HK-2 (cell line): ENCODE measurements at regions not wholly inside any gene's neighbourhood (a gene's known extent, or its start where the extent isn't known, plus 50 kb on each side); places are given as distances from the start of the nearest gene placed in this dataset.

Experiments used
- DNase-seq: peaks from one replicate; pipeline ENCODE4 v3.0.0-alpha.2; 2018; ENCODE audit not compliant: unreplicated experiment

DNA sequence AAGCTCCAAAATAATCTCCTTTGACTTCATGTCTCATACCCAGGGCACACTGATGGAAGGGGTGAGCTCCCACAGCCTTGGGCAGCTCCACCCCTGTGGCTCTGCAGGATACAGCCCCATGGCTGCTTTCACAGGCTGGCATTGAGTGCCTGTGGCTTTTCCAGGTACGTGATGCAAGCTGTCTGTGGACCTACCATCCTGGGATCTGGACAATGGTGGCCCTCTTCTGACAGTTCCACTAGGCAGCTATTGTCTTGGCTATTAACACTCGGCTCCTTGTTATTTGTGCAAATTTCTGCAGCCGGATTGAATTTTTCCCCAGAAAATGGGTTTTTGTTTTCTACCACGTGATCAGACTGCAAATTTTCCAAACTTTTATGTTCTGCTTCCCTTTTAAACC lies 634.2 kb downstream of the TSN start:
- no peak for DNase-seq

DNA sequence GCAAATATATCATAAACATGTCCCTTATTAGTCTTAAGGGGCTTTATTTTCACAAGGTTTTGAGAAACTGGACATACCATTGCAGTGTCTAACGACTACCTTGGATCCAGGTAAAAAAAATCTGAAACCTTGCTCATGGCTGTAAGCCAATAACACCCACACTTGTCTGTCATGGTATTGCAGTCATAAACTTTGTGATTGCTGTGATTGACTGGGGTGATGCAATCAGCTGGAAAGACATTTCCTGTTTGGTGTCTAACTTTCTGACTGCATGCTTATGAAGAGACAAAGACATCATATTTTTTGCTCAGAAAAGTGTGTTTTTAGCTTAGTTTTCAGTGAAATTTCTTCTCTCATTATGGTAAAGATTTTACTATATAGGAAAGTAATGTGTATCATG lies 635.0 kb downstream of the TSN start:
- DNase-seq = peak; percentile 21

DNA sequence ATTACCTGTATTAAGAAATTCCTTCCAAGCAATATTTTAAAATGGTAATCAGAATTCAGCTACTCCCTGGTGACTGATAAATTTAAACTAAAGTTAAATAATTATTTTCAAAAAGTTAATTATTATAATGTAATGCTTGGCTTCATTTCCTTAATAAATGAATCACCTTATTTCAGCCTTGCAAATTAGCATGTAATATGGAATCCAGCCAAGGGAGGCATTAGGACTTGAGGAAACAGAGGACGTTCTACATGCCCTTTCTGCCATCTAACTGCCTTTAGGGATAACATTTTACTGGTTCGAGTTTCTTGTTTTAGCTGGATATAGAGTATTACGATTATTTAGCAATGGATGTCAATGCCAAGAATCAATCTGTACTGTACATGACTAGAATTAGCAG lies 636.3 kb downstream of the TSN start:
- no peak for DNase-seq

GRCh38 chr2:122395687-122396086 lies 640.2 kb downstream of the TSN start:
- no peak for DNase-seq

DNA sequence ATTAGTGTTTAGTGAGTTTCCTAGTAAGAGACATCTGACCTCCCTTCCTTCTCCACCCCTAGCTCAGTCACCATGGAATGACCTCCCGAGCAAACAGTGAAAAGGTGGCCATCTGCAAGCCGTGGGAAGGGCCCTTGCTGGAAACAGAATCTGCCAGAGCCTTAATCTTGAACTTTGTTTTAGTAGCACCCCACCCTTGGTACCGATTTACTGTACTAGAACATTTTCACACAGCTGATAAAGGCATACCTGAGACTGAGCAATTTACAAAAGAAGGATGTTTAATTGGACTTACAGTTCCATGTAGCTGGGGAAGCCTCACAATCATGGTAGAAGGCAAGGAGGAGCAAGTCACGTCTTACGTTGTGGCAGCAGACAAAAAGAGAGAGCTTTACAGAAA lies 655.8 kb downstream of the TSN start:
- no peak for DNase-seq

DNA sequence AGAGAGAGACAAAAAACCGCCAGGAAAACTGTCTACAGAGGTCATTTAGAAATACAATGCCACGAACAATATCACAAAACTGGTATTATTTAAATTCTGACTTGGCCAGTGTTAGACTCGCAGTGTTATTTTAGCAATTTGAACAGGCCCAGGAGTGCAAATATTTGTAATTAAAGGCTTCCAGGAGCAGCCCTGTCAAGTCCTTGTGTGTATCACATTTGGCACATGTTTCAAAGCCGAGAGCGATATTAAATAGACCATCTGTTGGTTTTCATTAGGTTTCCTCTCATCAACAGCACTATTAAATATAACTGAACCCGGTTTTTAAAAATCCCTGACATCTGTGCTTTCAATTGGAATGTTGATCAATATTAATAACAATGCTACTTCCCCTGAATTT lies 656.9 kb downstream of the TSN start:
- no peak for DNase-seq

DNA sequence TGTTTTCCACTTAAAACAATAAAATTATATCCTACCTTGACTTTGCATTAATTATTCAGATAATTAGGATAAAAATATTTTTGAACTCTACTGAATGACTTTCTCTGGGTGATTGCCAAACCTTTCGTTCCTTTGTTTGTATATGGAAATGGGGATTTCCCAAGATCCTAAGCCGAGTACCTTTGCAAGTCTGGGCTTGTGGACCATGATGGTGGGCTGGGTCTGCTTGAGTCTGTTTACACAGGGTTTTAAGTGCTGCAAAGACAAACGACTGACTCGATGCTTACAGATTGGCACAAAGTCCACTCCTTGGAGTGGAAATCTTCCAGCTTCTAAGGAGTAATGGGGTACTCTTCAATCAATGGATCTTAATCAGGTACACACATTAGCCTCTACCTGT lies 659.5 kb downstream of the TSN start:
- DNase-seq = no peak

GRCh38 chr2:122417114-122417513 lies 661.7 kb downstream of the TSN start:
- DNase-seq = no peak

GRCh38 chr2:122421775-122422174 lies 666.3 kb downstream of the TSN start:
- no peak for DNase-seq

DNA sequence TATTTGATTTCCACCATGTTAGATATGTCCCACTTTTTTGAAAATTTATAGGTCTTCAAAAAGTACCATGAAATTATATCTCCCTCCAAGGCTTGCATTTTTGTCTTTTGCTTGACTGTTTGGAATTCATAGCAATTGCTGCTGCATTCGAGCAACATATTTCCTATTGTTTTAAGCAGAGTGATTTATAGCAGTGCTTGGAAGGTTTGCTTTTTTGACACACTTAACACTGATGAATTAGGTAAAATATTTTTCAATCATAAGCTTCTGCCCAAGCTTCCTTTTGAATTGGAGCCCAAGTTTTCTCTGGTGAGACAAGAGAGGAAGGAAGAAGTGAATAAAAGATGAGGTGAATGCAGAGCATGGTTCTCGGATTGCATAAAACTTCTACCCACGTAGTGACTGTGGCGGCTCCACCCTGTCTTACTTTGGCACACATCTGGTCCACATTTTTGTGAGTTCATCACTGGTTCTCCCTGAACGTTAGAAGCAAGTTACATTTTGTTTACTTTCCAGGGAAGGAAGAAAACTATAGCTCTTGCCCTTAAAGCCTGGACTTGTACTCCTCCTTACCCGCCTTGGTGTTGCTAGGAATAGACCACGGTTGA lies 667.0 kb downstream of the TSN start:
- no peak for DNase-seq

- no peak for DNase-seq
Measured at GRCh38 chr2:122423934-122424333, 668.5 kb downstream of the TSN start.

- no peak for DNase-seq
Measured at GRCh38 chr2:122433123-122433754, 677.8 kb downstream of the TSN start.

- no peak for DNase-seq
Measured at GRCh38 chr2:122445003-122445402, 689.6 kb downstream of the TSN start.

DNA sequence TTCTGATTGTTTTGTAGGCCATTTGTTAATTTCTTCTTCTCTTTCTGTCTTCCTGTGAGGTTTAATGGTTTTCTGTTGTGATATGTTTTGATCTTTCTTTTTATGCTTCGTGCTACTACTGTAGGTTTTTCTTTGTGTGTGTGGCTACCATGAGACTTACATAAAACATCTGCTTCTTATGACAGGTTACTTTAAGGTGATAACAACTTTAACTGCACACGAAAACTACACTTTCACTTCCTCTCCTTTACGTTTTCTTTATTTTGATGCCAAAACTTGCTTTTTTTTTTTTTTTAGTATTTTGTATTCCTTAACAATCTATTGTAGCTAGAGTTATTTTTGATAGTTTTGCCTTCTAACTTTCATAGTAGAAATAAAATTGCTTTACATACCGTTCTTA lies 691.3 kb downstream of the TSN start:
- no peak for DNase-seq

DNA sequence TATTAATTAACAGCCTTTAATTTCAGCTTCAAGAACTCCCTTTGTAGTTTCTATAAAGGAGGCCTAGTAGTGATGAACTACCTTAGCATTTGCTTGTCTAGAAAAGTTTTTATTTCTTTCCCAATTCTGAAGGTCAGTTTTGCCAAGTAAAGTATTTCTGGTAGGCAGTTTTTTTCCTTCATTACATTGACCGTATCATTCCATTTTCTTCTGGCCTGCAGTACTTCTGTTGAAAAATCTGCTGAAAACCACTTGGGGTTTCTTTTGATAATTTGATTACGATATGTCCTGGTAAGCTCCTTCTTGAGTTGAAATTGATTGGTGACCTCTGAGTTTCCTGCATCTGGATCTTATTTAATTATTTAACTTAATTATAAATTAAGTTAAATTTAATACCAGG lies 691.8 kb downstream of the TSN start:
- DNase-seq = no peak

GRCh38 chr2:122451040-122451439 lies 695.6 kb downstream of the TSN start:
- peak; percentile 3 for DNase-seq

DNA sequence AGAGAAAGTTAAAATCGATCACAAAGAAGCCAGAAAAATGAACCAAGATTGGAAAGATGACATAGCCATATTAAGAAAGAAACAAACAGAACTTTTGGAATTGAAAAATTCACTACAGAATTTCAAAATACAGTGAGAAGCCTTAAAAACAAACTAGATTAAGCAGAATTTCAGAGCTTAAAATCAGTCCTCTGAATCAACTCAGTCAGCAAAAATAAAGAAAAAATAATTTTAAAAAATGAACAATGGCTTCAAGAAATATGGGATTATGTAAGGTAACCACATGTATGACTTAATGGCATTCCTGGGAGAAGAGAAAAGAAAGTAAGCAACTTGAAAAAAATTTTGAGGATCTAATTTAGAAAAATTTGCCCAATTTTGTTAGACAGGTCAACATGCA lies 696.2 kb downstream of the TSN start:
- DNase-seq = no peak

DNA sequence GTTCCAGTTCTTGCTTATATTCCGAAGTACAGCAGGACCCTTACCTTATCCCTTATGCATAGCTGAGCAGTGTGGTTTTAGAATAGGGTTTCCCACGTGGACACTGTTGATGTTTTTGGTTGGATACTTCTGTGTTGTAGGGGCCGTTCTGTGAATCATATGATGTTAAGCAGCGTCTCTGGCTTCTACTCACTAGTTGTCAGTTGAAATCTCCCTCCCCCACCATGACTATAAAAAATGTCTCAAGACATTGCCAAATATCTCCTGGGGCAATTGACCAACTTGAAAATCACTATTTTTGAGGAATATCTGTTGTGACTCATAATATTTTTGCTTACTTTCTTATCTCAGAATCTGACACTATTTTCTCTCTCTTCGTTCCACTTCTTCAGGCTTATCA lies 713.7 kb downstream of the TSN start:
- no peak for DNase-seq

DNA sequence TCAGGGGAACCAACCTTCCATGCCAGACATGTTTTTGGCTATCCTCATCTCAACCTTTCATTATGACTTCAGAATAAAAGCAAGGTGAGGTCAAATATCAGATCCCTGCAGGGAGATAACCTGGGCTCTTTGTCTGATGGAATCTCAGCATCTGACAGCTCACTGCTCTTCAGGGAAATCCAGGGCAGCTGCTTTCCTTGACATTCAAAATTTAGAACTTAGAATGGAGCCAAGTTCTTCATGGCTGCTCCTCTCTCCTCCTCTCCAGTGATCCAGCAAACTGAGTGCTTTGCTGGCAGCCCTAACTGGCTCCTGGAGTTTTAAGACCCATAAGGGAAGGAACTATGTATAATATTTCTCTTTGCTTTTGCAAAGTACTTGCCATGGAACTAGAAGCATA lies 716.3 kb downstream of the TSN start:
- DNase-seq = no peak

GRCh38 chr2:122478117-122478516 lies 722.7 kb downstream of the TSN start:
- DNase-seq = no peak

- no peak for DNase-seq
Measured at GRCh38 chr2:122478771-122479170, 723.3 kb downstream of the TSN start.

GRCh38 chr2:122480501-122481243 lies 725.2 kb downstream of the TSN start:
- no peak for DNase-seq

DNA sequence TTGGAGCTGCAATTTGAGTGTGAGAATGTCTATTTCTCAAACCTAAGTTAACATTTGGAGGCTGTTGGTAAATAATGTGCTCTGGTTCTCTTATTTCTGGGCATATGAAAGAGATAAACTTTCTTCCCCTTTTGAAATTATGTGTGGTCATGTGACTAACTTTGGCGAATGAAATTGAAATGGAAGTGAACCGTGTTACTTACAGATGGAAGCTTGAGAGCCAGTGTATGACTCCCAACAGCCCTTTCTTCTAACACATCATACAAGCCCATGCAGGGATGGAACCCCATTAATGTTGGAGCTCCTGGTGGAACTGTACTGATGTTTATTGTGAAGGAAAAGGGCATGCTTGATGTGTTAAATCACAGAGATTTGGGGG lies 725.8 kb downstream of the TSN start:
- no peak for DNase-seq
